GM12874 (cell line): ENCODE measurements at regions not wholly inside any gene's neighbourhood (a gene's known extent, or its start where the extent isn't known, plus 50 kb on each side); places are given as distances from the start of the nearest gene placed in this dataset.

Experiments
- TF ChIP-seq, protein P1 (sequence below): IDR thresholded peaks from 2 replicates; pipeline ENCODE4 v1.5.1; 2011; ENCODE audit warnings: low read depth, mild to moderate bottlenecking, control low read depth, low read length, moderate library complexity; ENCODE audit not compliant: insufficient read depth

DNA sequence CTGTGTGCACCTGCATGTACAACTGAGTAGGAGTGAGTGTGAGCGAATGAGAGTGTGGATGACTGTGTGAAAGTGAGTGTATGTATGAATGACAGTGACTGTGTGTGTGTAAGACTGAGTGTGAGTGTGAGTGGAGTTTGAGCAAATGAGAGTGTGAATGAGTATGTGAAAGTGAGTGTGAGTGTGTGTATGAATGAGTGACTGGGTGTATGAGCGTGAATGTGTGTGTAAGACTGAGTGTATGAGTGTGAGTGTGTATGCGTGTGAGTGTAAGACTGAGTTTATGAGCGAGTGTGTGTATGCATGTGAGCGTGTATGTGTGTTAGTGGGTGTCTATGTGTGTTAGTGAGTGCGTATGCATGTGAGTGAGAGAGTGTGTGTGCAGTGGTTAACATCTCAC is 220.8 kb downstream of the QKI start:
- TF ChIP-seq, protein P1, sequence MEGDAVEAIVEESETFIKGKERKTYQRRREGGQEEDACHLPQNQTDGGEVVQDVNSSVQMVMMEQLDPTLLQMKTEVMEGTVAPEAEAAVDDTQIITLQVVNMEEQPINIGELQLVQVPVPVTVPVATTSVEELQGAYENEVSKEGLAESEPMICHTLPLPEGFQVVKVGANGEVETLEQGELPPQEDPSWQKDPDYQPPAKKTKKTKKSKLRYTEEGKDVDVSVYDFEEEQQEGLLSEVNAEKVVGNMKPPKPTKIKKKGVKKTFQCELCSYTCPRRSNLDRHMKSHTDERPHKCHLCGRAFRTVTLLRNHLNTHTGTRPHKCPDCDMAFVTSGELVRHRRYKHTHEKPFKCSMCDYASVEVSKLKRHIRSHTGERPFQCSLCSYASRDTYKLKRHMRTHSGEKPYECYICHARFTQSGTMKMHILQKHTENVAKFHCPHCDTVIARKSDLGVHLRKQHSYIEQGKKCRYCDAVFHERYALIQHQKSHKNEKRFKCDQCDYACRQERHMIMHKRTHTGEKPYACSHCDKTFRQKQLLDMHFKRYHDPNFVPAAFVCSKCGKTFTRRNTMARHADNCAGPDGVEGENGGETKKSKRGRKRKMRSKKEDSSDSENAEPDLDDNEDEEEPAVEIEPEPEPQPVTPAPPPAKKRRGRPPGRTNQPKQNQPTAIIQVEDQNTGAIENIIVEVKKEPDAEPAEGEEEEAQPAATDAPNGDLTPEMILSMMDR, result no peak

DNA sequence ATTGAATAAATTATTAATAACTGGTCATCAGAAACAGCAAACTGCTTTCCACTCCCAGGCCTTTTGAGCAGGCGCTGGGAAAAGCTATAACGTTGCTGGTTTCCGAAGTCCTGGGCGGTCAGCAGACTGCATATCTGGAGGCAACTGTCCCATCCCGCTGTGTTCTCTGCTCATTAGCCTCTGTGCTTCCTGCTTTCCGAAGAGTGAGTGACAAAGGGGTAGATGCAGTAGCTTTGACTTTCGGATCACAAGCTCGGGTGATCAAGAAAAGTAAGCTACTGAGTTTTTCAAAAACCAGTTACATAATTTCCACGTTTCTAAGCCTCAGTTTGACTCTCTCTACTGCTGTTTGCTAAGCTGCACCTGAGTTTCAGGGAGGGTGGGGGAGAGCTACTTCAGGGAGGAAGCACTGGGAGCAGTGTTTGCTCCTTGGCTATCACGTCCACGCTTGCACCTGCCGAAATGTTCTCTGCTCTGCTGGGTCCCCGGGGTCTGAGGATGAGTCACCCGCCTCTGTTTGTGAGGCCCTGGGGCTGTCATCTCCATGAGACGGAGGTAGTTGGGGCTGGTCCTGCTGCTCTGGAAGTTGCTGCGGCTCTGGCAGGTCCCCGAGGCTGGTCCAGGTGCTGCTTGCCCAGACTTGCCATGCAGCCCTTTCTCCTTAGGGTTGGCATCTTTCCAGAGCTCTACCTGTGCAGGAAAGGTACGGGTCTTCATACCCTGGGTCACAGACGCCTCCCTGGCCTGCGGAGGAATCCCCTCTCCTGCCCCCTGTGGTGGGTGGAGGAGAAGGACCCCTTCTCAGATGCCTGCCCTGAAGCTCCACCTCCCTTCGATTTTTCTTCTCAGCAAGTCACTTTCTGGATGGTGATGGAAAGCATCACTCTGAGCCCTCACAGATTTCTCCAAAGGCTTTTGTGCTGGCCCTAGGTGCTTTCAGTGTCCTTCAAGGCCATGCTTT is 220.0 kb downstream of the QKI start:
- TF ChIP-seq, protein P1, result no peak

DNA sequence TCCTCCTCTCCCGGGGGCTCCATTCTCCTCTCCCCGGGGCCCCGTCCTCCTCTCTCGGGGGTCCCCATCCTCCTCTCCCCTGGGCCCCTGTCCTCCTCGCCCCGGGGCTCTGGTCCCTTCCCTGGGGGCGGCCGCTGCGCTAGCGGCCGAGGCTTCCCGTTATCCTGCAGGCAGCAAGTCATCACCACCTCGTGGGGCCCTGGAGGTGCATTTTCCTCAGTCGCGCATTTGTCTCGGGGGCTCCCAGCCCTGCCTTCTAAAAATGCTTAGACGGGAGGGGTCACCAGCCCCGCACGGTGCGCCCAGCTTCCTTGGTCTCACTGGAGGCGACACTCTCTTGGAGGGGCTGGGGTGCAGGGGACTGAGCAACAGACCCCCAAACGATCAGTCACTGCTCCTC is 216.5 kb downstream of the QKI start:
- TF ChIP-seq, protein P1, result no peak

DNA sequence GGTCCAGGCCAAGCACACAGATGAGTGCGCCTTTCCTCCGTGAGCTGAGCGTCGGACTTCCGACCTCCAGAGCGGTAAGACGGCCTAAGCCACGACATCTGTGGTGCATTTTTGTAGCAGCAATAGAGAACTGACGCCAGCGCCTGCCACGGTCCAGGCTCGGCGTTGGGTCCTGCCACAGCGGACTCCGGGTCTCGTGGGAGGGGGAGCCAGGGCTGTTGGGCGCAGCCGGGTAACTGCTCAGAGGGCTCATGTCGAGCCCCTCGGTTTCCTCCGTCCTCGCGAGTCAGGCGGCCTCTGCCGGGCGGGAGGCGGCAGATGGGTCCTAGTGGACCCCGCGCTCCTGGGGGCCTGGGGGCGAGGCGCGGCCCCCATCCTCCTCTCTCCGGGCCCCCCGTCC is 216.1 kb downstream of the QKI start:
- TF ChIP-seq, protein P1, result no peak

DNA sequence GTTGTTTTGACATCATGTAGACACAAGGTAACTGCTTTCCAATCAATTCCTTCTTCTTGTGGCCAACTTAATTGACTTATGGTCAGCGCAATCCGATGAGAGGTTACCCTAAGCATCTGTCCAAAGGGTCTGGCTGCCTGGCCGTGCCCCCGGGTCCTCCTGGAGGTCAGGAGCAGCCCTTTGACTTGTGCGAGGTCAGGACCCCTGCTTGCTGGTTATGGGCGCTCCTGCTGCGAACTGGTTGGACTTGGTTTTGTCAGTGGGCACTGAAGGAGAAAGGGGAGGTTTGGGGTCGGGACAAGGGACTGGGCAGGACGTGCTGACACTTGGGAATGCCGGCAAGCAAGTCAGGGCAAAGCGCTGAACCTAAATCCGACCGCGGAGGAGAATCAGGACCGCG is 215.6 kb downstream of the QKI start:
- TF ChIP-seq, protein P1, result no peak
